WTC11 (cell line): ENCODE measurements at regions not wholly inside any gene's neighbourhood (a gene's known extent, or its start where the extent isn't known, plus 50 kb on each side); places are given as distances from the start of the nearest gene placed in this dataset.

Experiments used
- AR ChIP-seq: fragments of 250-450 bp; sonication (Bioruptor Pico); IDR thresholded peaks from 2 replicates; pipeline ENCODE4 v1.9.0; 2021; ENCODE audit warnings: mild to moderate bottlenecking
- ETV6 ChIP-seq: sonication (generic); formaldehyde crosslinking; IDR thresholded peaks from 2 replicates; pipeline ENCODE4 v1.8.1; 2022; ENCODE audit warnings: mild to moderate bottlenecking, missing genetic modification reagents
- FOXJ3 ChIP-seq: sonication (generic); formaldehyde crosslinking; IDR thresholded peaks from 2 replicates; pipeline ENCODE4 v1.9.0; 2021; ENCODE audit warnings: missing genetic modification reagents, mild to moderate bottlenecking, borderline replicate concordance
- KAT7 ChIP-seq: sonication (generic); formaldehyde crosslinking; IDR thresholded peaks from 2 replicates; pipeline ENCODE4 v1.8.1; 2023; ENCODE audit warnings: missing genetic modification reagents, mild to moderate bottlenecking, borderline replicate concordance
- MXD4 ChIP-seq: fragments of 250-450 bp; sonication (Bioruptor Pico); IDR thresholded peaks from 2 replicates; pipeline ENCODE4 v1.8.0; 2021; ENCODE audit warnings: mild to moderate bottlenecking, moderate library complexity, borderline replicate concordance
- PREB ChIP-seq: sonication (generic); formaldehyde crosslinking; IDR thresholded peaks from 2 replicates; pipeline ENCODE4 v1.8.1; 2022; ENCODE audit warnings: mild to moderate bottlenecking, missing genetic modification reagents, moderate library complexity, borderline replicate concordance
- RELA ChIP-seq: sonication (generic); formaldehyde crosslinking; IDR thresholded peaks from 2 replicates; pipeline ENCODE4 v1.8.1; 2022; ENCODE audit warnings: missing genetic modification reagents, mild to moderate bottlenecking, borderline replicate concordance
- TEAD1 ChIP-seq: sonication (generic); formaldehyde crosslinking; IDR thresholded peaks from 2 replicates; pipeline ENCODE4 v1.8.0; 2022; ENCODE audit warnings: mild to moderate bottlenecking, missing genetic modification reagents
- TEAD4 ChIP-seq: sonication (generic); formaldehyde crosslinking; IDR thresholded peaks from 2 replicates; pipeline ENCODE4 v1.8.0; 2022; ENCODE audit warnings: mild to moderate bottlenecking, missing genetic modification reagents
- ZBTB21 ChIP-seq: sonication (generic); formaldehyde crosslinking; IDR thresholded peaks from 2 replicates; pipeline ENCODE4 v1.8.1; 2023; ENCODE audit warnings: mild to moderate bottlenecking, missing genetic modification reagents, borderline replicate concordance
- TF ChIP-seq, protein P1 (sequence below): fragments of 200-600 bp; IDR thresholded peaks from 2 replicates; pipeline ENCODE4 v1.8.0; 2022; ENCODE audit warnings: antibody characterized with exemption
- TF ChIP-seq, protein P2 (sequence below): sonication (generic); formaldehyde crosslinking; IDR thresholded peaks from 2 replicates; pipeline ENCODE4 v1.8.0; 2022; ENCODE audit warnings: mild to moderate bottlenecking, missing genetic modification reagents

DNA sequence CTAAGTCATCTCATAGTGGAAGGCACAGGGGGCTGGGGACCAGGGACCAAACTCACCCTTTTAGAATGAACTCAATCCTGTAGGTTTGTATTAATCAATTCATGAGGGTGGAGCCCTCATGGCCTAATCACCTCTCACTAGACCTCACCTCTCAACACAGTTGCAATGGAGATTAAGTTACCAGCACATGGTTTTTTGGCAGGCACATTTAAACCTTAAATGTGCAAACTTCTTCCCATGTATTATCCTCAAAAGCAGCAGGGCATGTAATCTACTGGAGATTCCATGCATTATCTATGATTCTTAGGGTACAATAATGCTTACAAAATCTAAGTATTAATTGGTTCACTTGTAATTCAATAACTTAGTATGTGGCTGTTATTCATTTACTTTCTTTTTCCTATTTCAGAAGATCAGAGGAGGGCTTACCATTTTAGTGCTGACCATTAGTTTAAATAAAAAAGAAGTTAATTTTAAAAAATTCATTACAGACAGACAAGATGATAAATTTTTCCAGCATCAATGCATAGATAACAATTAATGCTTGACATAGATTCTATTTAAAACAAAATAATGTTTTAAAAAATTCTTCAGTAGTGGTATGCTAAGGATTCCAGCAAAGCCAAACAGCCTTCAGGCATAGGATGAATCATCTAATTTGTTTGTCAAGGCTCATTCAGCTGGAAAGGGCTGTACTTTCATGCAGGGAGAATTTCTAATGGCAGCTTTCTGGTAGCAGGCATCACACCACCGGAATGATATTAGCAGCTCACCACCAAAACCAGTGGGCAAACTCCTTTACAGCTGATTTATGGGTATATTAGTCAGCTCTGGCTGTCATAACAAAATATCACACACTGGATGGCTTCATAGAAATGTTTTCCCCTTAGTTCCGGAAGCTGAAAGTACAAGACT lies 124.6 kb upstream of the ZNF648 start:
- TF ChIP-seq MXD4 (CRISPR knock-in tag) (no peak), TEAD4 (CRISPR knock-in tag) (no peak), RELA (CRISPR knock-in tag) (no peak), TEAD1 (CRISPR knock-in tag) (no peak), ZBTB21 (CRISPR knock-in tag) (no peak), KAT7 (CRISPR knock-in tag) (no peak), AR (CRISPR knock-in tag) (no peak), FOXJ3 (CRISPR knock-in tag) (no peak), PREB (no peak), ETV6 (no peak)
- TF ChIP-seq, protein P1, sequence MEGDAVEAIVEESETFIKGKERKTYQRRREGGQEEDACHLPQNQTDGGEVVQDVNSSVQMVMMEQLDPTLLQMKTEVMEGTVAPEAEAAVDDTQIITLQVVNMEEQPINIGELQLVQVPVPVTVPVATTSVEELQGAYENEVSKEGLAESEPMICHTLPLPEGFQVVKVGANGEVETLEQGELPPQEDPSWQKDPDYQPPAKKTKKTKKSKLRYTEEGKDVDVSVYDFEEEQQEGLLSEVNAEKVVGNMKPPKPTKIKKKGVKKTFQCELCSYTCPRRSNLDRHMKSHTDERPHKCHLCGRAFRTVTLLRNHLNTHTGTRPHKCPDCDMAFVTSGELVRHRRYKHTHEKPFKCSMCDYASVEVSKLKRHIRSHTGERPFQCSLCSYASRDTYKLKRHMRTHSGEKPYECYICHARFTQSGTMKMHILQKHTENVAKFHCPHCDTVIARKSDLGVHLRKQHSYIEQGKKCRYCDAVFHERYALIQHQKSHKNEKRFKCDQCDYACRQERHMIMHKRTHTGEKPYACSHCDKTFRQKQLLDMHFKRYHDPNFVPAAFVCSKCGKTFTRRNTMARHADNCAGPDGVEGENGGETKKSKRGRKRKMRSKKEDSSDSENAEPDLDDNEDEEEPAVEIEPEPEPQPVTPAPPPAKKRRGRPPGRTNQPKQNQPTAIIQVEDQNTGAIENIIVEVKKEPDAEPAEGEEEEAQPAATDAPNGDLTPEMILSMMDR = no peak
- TF ChIP-seq, protein P2, sequence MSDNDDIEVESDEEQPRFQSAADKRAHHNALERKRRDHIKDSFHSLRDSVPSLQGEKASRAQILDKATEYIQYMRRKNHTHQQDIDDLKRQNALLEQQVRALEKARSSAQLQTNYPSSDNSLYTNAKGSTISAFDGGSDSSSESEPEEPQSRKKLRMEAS (CRISPR knock-in tag) = no peak
